ENCODE measurements at regions not wholly inside any gene's neighbourhood (a gene's known extent, or its start where the extent isn't known, plus 50 kb on each side); places are given as distances from the start of the nearest gene placed in this dataset.
A peak's percentile ranks its signal among the peaks of the same experiment; 100 is the strongest.

DNA sequence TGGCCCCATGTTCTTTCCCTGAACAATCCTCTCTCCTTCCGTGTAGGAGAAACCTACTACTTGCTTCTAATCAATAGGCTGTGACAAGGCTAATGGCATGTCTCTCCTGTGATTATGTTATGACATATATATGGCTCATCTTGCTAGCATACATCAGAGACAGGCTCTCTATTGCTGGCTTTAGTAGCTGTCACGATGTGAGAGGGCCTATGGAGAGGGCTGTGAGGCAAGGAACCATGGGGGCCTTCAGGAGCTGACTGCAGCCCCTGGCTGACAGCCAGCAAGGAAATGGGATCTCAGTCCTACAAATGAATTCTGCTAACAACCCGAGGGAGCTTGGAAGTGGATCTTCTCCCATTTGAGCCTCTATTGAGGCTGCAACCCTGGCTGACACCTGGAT is 96.3 kb downstream of the EOMES start:
- Histone ChIP-seq H3K9ac (ENCODE audit: insufficient read depth in 1 of 2, low read length in 2 of 2) (no peak overlapping the region), H3K4me3 (no peak overlapping the region), H3K9me3 (ENCODE audit: control insufficient read depth in 4 of 4, insufficient read depth in 3 of 4, low read length in 3 of 4) (peaks cover 0 to 3% (median 0%) of the 10 kb centered on the region in 4 donors), H3K4me1 (ENCODE audit: control insufficient read depth in 5 of 5, insufficient read depth in 5 of 5, low read length in 5 of 5) (peaks cover 0 to 9% (median 6%) of the 10 kb centered on the region in 5 donors), H3K27me3 (ENCODE audit: control insufficient read depth in 3 of 3, insufficient read depth in 3 of 3, low read length in 2 of 3) (no peaks in the 10 kb centered on the region), H3K36me3 (ENCODE audit: control insufficient read depth in 4 of 4, insufficient read depth in 4 of 4, low read length in 4 of 4) (no peaks in the 10 kb centered on the region), H3K27ac (ENCODE audit: low read depth in 1 of 2, low read length in 1 of 2) (no peak overlapping the region)
- TF ChIP-seq, protein P1, sequence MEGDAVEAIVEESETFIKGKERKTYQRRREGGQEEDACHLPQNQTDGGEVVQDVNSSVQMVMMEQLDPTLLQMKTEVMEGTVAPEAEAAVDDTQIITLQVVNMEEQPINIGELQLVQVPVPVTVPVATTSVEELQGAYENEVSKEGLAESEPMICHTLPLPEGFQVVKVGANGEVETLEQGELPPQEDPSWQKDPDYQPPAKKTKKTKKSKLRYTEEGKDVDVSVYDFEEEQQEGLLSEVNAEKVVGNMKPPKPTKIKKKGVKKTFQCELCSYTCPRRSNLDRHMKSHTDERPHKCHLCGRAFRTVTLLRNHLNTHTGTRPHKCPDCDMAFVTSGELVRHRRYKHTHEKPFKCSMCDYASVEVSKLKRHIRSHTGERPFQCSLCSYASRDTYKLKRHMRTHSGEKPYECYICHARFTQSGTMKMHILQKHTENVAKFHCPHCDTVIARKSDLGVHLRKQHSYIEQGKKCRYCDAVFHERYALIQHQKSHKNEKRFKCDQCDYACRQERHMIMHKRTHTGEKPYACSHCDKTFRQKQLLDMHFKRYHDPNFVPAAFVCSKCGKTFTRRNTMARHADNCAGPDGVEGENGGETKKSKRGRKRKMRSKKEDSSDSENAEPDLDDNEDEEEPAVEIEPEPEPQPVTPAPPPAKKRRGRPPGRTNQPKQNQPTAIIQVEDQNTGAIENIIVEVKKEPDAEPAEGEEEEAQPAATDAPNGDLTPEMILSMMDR (IDR thresholded peaks at IDR 0.05; ENCODE audit: control extremely low read depth, extremely low read depth): no peak
- ATAC-seq (ENCODE audit: insufficient read depth, low FRiP score) (no peak), DNase-seq (peak in 2 of 3 donors; percentile 30 to 55)
- WGBS, 2 donors: 72 to 84% methylated on average over 3 of the region's 3 CpGs

DNA sequence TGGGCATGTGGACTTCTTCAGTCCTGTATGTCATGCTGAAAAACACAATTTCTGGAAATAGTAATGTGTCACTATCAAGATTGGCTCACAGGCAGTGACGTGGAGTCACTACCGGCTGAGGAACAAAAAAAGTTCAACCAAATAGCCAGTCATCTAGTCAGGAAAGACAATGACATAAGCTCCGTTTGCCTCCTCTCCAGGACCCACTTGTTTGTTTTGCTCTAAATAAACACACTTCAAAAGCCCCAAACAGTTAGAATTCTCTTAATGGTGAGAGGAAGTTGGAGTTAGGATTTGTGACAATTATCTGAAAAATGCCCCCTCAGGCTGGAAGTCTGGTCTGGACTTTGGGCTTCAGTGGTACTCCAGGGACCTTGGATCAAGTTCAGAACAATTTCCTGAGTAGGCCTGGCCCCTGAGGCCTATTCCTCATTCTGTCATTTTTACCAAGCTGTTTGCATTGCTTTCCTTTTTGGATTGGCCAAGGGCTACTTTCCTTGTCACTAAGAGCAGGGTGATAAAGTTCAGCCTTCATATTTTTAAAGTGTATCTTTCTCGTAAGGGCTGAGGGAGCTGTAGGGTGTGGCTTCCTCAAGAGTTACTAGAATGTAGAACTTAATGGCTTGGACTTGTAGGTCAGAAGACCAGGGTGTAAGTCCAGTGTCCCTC is 98.9 kb downstream of the EOMES start:
- H3K27me3 ChIP-seq (ENCODE audit: control insufficient read depth in 3 of 3, insufficient read depth in 3 of 3, low read length in 2 of 3): no peaks in the 10 kb centered on the region
- no peak overlapping the region for H3K4me3 ChIP-seq
- peaks cover 0 to 3% (median 0%) of the 10 kb centered on the region in 4 donors for H3K9me3 ChIP-seq (ENCODE audit: control insufficient read depth in 4 of 4, insufficient read depth in 3 of 4, low read length in 3 of 4)
- peak overlapping the region; percentile 80 to 83 for H3K27ac ChIP-seq (ENCODE audit: low read depth in 1 of 2, low read length in 1 of 2)
- no peaks in the 10 kb centered on the region for H3K36me3 ChIP-seq (ENCODE audit: control insufficient read depth in 4 of 4, insufficient read depth in 4 of 4, low read length in 4 of 4)
- 25 to 53% methylated on average over 4 of the region's 4 CpGs for WGBS, 2 donors
- peak; percentile 70 for ATAC-seq (ENCODE audit: insufficient read depth, low FRiP score)
- TF ChIP-seq, protein P1 (IDR thresholded peaks at IDR 0.05; ENCODE audit: control extremely low read depth, extremely low read depth): no peak
- DNase-seq: peak in 2 of 3 donors; percentile 39 to 55
- no peak overlapping the region for H3K9ac ChIP-seq (ENCODE audit: insufficient read depth in 1 of 2, low read length in 2 of 2)
- peaks cover 0 to 9% (median 6%) of the 10 kb centered on the region in 5 donors for H3K4me1 ChIP-seq (ENCODE audit: control insufficient read depth in 5 of 5, insufficient read depth in 5 of 5, low read length in 5 of 5)

DNA sequence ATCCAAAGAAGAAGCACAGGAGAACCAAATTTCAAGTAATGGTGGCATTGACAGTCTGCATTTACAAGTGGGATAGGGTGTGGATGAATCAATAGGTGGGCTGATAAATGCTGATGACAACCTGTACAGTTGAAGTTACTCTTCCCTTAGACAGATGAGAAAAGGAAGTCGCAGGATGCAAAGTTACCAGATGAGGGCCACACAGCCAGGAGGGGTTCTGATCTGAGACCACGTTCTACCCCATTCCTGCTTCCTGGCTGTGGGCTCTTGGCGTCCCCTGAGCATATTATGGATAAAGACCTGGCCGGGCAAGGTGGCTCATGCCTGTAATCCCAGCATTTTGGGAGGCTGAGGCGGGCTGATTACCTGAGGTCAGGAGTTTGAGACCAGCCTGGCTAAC is 104.6 kb downstream of the EOMES start:
- Histone ChIP-seq H3K9me3 (ENCODE audit: control insufficient read depth in 4 of 4, insufficient read depth in 3 of 4, low read length in 3 of 4) (peaks cover 0 to 13% (median 9%) of the 10 kb centered on the region in 4 donors), H3K4me1 (ENCODE audit: control insufficient read depth in 5 of 5, insufficient read depth in 5 of 5, low read length in 5 of 5) (peaks cover 0 to 3% (median 0%) of the 10 kb centered on the region in 5 donors), H3K36me3 (ENCODE audit: control insufficient read depth in 4 of 4, insufficient read depth in 4 of 4, low read length in 4 of 4) (no peaks in the 10 kb centered on the region), H3K9ac (ENCODE audit: insufficient read depth in 1 of 2, low read length in 2 of 2) (no peak overlapping the region), H3K27me3 (ENCODE audit: control insufficient read depth in 3 of 3, insufficient read depth in 3 of 3, low read length in 2 of 3) (no peaks in the 10 kb centered on the region), H3K4me3 (no peak overlapping the region), H3K27ac (ENCODE audit: low read depth in 1 of 2, low read length in 1 of 2) (no peak overlapping the region)
- DNase-seq (no peak), ATAC-seq (ENCODE audit: insufficient read depth, low FRiP score) (no peak)
- TF ChIP-seq, protein P1 (IDR thresholded peaks at IDR 0.05; ENCODE audit: control extremely low read depth, extremely low read depth): no peak
- WGBS, 2 donors: 84 to 87% methylated on average over 5 of the region's 5 CpGs
